ENCODE measurements at regions not wholly inside any gene's neighbourhood (a gene's known extent, or its start where the extent isn't known, plus 50 kb on each side); places are given as distances from the start of the nearest gene placed in this dataset.

DNA sequence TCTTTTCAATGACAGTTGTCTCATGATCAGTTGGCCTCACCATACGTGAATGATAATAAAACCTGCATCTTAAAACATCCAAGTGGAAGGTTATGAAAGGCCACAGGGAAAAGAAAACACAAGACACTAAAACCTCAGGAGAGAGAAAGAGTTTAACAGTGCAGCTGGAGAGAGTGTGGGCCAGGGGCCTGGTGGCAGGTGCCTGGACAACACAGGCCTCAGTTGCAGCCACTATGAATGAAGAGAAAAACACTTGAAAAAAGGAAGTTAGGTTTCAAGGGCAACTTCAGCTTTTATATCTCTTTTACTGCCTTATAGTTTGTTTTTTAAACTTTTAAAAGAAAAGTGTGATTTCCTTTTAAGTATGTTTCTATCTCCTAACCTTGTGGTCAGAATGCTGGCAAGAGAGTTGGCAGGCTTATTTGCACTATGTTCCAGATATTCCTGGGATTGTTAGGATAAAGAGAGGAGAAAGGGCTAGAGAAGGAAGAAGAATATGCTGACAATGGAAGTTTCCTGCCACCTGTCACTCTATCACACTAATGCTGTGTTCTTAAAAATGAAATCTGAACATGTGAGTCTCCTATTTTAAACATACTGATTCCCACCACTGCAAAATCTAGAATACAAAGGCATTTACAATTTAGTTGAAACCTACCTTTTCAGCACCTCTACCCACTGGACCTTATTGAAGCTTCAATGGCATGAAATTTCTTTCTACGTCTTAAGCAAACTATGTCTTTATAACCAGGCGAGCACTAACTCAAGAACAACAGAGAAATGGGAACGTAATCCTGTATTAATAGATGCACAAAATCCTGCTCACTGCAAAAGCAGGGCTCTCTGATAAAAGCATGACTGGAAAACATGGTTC is 222.4 kb downstream of the CD83 start:
- ATAC-seq (ENCODE audit: low FRiP score) (no peak), DNase-seq (ENCODE audit: low spot score) (no peak)

DNA sequence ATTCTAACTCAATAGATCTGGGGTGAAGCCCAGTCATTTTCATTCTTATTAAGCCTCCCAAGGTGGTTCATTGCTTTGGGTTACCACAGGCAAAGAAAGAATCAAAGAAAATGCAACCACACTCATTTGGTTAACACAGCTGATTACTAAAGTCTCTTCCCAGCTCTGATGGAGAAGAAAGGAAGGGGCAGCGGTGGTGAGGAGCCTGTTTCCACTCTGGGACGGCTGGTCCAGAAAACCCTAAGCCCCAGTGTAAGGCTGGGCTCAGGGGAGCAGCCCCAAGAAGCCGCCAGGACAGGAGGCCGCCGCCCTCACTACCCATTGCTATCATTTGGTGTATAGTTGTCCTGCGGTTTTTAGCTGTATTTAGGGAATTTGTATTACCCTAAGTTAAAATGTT is 226.9 kb downstream of the CD83 start:
- TF ChIP-seq, protein P1, sequence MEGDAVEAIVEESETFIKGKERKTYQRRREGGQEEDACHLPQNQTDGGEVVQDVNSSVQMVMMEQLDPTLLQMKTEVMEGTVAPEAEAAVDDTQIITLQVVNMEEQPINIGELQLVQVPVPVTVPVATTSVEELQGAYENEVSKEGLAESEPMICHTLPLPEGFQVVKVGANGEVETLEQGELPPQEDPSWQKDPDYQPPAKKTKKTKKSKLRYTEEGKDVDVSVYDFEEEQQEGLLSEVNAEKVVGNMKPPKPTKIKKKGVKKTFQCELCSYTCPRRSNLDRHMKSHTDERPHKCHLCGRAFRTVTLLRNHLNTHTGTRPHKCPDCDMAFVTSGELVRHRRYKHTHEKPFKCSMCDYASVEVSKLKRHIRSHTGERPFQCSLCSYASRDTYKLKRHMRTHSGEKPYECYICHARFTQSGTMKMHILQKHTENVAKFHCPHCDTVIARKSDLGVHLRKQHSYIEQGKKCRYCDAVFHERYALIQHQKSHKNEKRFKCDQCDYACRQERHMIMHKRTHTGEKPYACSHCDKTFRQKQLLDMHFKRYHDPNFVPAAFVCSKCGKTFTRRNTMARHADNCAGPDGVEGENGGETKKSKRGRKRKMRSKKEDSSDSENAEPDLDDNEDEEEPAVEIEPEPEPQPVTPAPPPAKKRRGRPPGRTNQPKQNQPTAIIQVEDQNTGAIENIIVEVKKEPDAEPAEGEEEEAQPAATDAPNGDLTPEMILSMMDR (IDR thresholded peaks at IDR 0.05), result no peak
- DNase-seq (ENCODE audit: low spot score) (no peak), ATAC-seq (ENCODE audit: low FRiP score) (no peak)

More for the DNA sequence above, 222.4 kb downstream of the CD83 start:
- TF ChIP-seq, protein P1 (IDR thresholded peaks at IDR 0.05), result no peak

DNA sequence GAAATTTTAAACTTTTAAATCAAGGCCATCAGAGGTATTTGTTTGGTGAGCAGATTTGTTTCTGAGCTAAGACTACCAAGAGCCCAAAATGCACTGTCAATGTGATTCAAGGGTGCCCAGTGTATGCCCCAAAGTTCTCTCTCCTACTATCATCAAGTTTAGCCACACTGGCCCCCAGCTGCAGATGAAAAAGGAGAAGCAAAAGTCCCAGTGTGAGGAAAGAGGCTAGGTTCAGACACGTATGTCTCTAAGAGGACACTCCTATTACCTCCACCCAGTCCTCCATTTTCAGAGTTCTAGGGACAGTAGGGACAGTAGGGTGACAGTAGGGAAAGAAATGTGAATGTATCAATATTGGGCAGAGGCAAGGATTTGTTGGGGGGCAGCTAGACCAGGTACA is 230.8 kb downstream of the CD83 start:
- TF ChIP-seq, protein P1 (IDR thresholded peaks at IDR 0.05), result no peak
- ATAC-seq (ENCODE audit: low FRiP score) (no peak), DNase-seq (ENCODE audit: low spot score) (no peak)

DNA sequence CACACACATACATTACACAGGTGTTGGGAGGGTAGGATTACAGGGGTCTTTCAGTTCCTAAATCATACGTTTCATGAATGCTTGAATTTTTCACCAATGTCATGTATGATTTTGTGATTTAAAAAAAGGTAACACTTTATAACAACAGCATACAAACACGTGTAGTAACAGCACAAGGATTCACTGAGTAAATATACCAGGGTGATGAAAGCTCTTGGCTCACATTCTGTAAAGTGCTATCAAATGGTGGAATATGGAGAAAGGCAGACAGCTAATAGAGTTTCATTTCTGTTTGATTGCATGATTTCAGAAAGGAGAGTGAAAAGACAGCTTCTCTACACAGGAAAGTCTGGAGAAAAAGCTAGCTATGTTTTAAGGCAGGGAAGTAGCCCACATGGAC is 231.9 kb downstream of the CD83 start:
- no peak for DNase-seq (ENCODE audit: low spot score)
- TF ChIP-seq, protein P1 (IDR thresholded peaks at IDR 0.05), result no peak
- no peak for ATAC-seq (ENCODE audit: low FRiP score)

DNA sequence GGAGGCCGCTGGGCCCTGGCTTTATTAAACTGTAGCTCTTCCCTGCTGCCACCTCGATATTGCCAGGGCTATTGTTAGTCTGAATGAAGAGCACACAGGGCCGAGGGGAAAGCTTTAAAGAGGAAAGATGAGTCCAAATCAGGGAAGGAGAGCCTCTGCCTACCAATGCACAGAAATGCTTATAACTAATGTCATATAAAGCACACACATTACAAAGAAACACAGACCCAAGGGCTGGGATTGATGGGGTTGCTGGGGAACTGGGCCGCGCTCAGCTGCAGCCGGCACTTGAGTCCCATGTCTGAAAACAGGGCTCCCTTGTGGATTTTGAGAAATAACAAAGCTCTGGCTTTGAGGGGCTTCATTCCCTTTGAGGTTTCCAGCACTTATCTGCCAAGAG is 232.6 kb downstream of the CD83 start:
- ATAC-seq (ENCODE audit: low FRiP score), result no peak

DNA sequence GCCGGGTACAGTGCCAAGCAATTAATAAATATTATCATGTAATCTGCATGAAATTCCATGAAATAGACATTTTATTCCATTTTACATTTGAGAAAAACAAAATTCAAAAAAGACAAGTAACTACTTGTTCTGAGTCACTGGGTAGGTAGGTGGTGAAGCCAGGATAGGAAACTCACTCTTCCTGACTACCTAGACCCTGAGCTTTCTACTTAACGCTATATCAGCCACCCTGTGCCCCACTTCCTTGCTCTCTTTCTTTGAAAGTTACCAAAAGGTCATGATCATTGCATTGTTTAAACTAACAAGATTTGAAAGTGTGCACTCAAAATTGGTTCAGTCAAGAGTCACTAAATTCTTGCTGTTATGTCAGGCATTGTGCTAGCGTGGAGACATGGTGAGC is 235.7 kb downstream of the CD83 start:
- TF ChIP-seq, protein P1 (IDR thresholded peaks at IDR 0.05), result no peak
- ATAC-seq (ENCODE audit: low FRiP score) (no peak), DNase-seq (ENCODE audit: low spot score) (no peak)

More for the DNA sequence above, 232.6 kb downstream of the CD83 start:
- TF ChIP-seq, protein P1 (IDR thresholded peaks at IDR 0.05), result no peak
- DNase-seq (ENCODE audit: low spot score), result no peak

DNA sequence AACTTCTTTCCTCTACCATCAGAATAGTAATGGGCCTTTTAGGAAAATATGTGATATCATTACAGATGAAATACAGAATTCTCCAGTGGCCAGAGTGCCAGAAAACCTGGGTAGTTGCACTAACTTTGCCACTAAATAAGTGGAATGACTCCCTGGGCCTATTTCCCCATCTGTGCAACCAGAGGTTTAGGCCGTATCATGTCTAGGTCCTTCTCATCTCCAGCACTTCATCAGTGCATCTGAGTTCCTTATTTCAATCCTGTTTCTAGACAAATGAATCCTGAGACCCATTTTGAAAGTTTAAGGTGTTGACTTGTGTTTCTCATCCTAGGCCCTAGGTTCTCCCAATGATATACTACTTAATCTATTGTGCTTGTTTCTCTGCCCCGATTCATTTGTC is 236.2 kb downstream of the CD83 start:
- DNase-seq (ENCODE audit: low spot score), result no peak
- ATAC-seq (ENCODE audit: low FRiP score), result no peak
- TF ChIP-seq, protein P1 (IDR thresholded peaks at IDR 0.05), result no peak

Data from omental fat pad (tissue), 3 donors.